Glutamatergic neuron (in vitro differentiated cells): ENCODE measurements at regions not wholly inside any gene's neighbourhood (a gene's known extent, or its start where the extent isn't known, plus 50 kb on each side); places are given as distances from the start of the nearest gene placed in this dataset.
"Not testable (repeated sequence)": the region's sequence is repeated elsewhere in the genome, so short reads cannot be mapped to it uniquely, and the experiment has no call there.

Experiments
- DNase-seq: peaks from one replicate; pipeline ENCODE4 v3.0.0; 2022
- H3K27ac Mint-ChIP-seq: one replicate; pipeline ENCODE4 v1.8.0; 2020; ENCODE audit warnings: mild to moderate bottlenecking, mixed read lengths, inconsistent platforms; ENCODE audit not compliant: unreplicated experiment
- H3K27me3 Mint-ChIP-seq: one replicate; pipeline ENCODE4 v1.8.0; 2020; ENCODE audit warnings: mild to moderate bottlenecking, moderate library complexity, mixed read lengths, inconsistent platforms; ENCODE audit not compliant: unreplicated experiment
- H3K36me3 Mint-ChIP-seq: one replicate; pipeline ENCODE4 v1.8.0; 2020; ENCODE audit warnings: mild to moderate bottlenecking, mixed read lengths, inconsistent platforms; ENCODE audit not compliant: unreplicated experiment
- H3K4me1 Mint-ChIP-seq: one replicate; pipeline ENCODE4 v1.8.0; 2020; ENCODE audit warnings: mild to moderate bottlenecking, low read depth, mixed read lengths, inconsistent platforms; ENCODE audit not compliant: unreplicated experiment
- H3K4me3 Mint-ChIP-seq: one replicate; pipeline ENCODE4 v1.8.0; 2020; ENCODE audit warnings: mild to moderate bottlenecking, mixed read lengths, inconsistent platforms; ENCODE audit not compliant: unreplicated experiment
- H3K9me3 Mint-ChIP-seq: one replicate; pipeline ENCODE4 v1.8.0; 2020; ENCODE audit warnings: mild to moderate bottlenecking, moderate library complexity, mixed read lengths, inconsistent platforms; ENCODE audit not compliant: unreplicated experiment
- CTCF ChIP-seq: fragments of 200-600 bp; sonication (generic); IDR thresholded peaks from one replicate; pipeline ENCODE4 v1.5.0; 2021; ENCODE audit not compliant: partially characterized antibody, unreplicated experiment

GRCh38 chr6:11459079-11459610 is 78.4 kb upstream of the TMEM170B start:
- H3K4me1 Mint-ChIP-seq = no peaks in the 10 kb centered on the region
- no peak overlapping the region for H3K4me3 Mint-ChIP-seq
- H3K27me3 Mint-ChIP-seq = peaks cover 1% of the 10 kb centered on the region
- H3K27ac Mint-ChIP-seq = no peak overlapping the region
- H3K36me3 Mint-ChIP-seq = no peaks in the 10 kb centered on the region
- H3K9me3 Mint-ChIP-seq = peaks cover 3% of the 10 kb centered on the region
- no peak for TF ChIP-seq CTCF
- DNase-seq = no peak

- peaks cover 1% of the 10 kb centered on the region for H3K27me3 Mint-ChIP-seq
- no peak for DNase-seq
- TF ChIP-seq CTCF = no peak
- H3K4me3 Mint-ChIP-seq = no peak overlapping the region
- H3K4me1 Mint-ChIP-seq = no peaks in the 10 kb centered on the region
- peaks cover 3% of the 10 kb centered on the region for H3K9me3 Mint-ChIP-seq
- no peak overlapping the region for H3K27ac Mint-ChIP-seq
- H3K36me3 Mint-ChIP-seq = no peaks in the 10 kb centered on the region
These were observed 79.0 kb upstream of the TMEM170B start for GRCh38 chr6:11458509-11458908.

- not testable (repeated sequence) for H3K36me3 Mint-ChIP-seq, H3K9me3 Mint-ChIP-seq, H3K4me1 Mint-ChIP-seq, DNase-seq, H3K27ac Mint-ChIP-seq, H3K27me3 Mint-ChIP-seq, H3K4me3 Mint-ChIP-seq
These were observed 80.1 kb upstream of the TMEM170B start for GRCh38 chr6:11457422-11457821.

GRCh38 chr6:11452106-11452505 is 85.4 kb upstream of the TMEM170B start:
- H3K4me3 Mint-ChIP-seq, H3K36me3 Mint-ChIP-seq, H3K4me1 Mint-ChIP-seq: not testable (repeated sequence)

GRCh38 chr6:11450037-11450436 is 87.5 kb upstream of the TMEM170B start:
- H3K4me1 Mint-ChIP-seq = no peaks in the 10 kb centered on the region
- no peak overlapping the region for H3K27ac Mint-ChIP-seq
- H3K4me3 Mint-ChIP-seq = no peak overlapping the region
- no peaks in the 10 kb centered on the region for H3K36me3 Mint-ChIP-seq
- TF ChIP-seq CTCF = no peak
- no peak for DNase-seq
- H3K9me3 Mint-ChIP-seq = peaks cover 2% of the 10 kb centered on the region
- peaks cover 1% of the 10 kb centered on the region for H3K27me3 Mint-ChIP-seq

More at GRCh38 chr6:11452106-11452505, 85.4 kb upstream of the TMEM170B start:
- not testable (repeated sequence) for DNase-seq, H3K9me3 Mint-ChIP-seq, H3K27ac Mint-ChIP-seq, H3K27me3 Mint-ChIP-seq

GRCh38 chr6:11449408-11449807 is 88.1 kb upstream of the TMEM170B start:
- DNase-seq = no peak
- no peaks in the 10 kb centered on the region for H3K27me3 Mint-ChIP-seq
- no peak for TF ChIP-seq CTCF
- H3K27ac Mint-ChIP-seq = no peak overlapping the region
- no peak overlapping the region for H3K4me3 Mint-ChIP-seq
- H3K9me3 Mint-ChIP-seq = peaks cover 2% of the 10 kb centered on the region
- peaks cover 4% of the 10 kb centered on the region for H3K36me3 Mint-ChIP-seq
- H3K4me1 Mint-ChIP-seq = no peaks in the 10 kb centered on the region
